KMS-11 (cell line): ENCODE measurements at regions not wholly inside any gene's neighbourhood (a gene's known extent, or its start where the extent isn't known, plus 50 kb on each side); places are given as distances from the start of the nearest gene placed in this dataset.

Experiments used
- H2AFZ ChIP-seq: fragments of 200-600 bp; sonication (generic); 2 replicates; pipeline ENCODE4 v1.6.1; 2016; ENCODE audit warnings: antibody characterized with exemption, mixed run types, low read depth
- H3K27ac ChIP-seq: fragments of 200-600 bp; sonication (generic); 2 replicates; pipeline ENCODE4 v1.6.1; 2016; ENCODE audit warnings: mild to moderate bottlenecking, mixed run types
- H3K27me3 ChIP-seq: fragments of 200-600 bp; sonication (generic); 2 replicates; pipeline ENCODE4 v1.6.1; 2017; ENCODE audit warnings: mild to moderate bottlenecking, low read depth, mixed run types, moderate library complexity; ENCODE audit not compliant: insufficient read depth
- H3K36me3 ChIP-seq: fragments of 200-600 bp; sonication (generic); 2 replicates; pipeline ENCODE4 v1.6.1; 2017; ENCODE audit warnings: mild to moderate bottlenecking, mixed run types; ENCODE audit not compliant: insufficient read depth
- H3K4me1 ChIP-seq: fragments of 200-600 bp; sonication (generic); 2 replicates; pipeline ENCODE4 v1.6.1; 2016; ENCODE audit warnings: mild to moderate bottlenecking, low read depth, mixed run types; ENCODE audit not compliant: poor library complexity, severe bottlenecking
- H3K4me2 ChIP-seq: fragments of 200-600 bp; sonication (generic); 2 replicates; pipeline ENCODE4 v1.7.0; 2016; ENCODE audit warnings: mild to moderate bottlenecking, mixed run types
- H3K4me3 ChIP-seq: fragments of 200-600 bp; sonication (generic); IDR thresholded peaks from 2 replicates; pipeline ENCODE4 v1.6.1; 2017; ENCODE audit warnings: low read depth, low read length, mixed read lengths; ENCODE audit not compliant: insufficient read depth
- H3K79me2 ChIP-seq: fragments of 200-600 bp; sonication (generic); 2 replicates; pipeline ENCODE4 v1.6.1; 2016; ENCODE audit warnings: low read depth, mixed run types; ENCODE audit not compliant: insufficient read depth
- H3K9ac ChIP-seq: fragments of 200-600 bp; sonication (generic); 2 replicates; pipeline ENCODE4 v1.6.1; 2016; ENCODE audit warnings: mild to moderate bottlenecking, mixed run types
- H4K20me1 ChIP-seq: fragments of 200-600 bp; sonication (generic); 2 replicates; pipeline ENCODE4 v1.6.1; 2016; ENCODE audit warnings: mild to moderate bottlenecking, mixed run types; ENCODE audit not compliant: insufficient read depth
- TF ChIP-seq, protein P1 (sequence below): fragments of 200-600 bp; sonication (generic); conservative IDR thresholded peaks from 2 replicates; pipeline ENCODE4 v1.6.1; 2017; ENCODE audit warnings: low read depth, mild to moderate bottlenecking, antibody characterized with exemption, low read length, moderate library complexity, mixed read lengths

DNA sequence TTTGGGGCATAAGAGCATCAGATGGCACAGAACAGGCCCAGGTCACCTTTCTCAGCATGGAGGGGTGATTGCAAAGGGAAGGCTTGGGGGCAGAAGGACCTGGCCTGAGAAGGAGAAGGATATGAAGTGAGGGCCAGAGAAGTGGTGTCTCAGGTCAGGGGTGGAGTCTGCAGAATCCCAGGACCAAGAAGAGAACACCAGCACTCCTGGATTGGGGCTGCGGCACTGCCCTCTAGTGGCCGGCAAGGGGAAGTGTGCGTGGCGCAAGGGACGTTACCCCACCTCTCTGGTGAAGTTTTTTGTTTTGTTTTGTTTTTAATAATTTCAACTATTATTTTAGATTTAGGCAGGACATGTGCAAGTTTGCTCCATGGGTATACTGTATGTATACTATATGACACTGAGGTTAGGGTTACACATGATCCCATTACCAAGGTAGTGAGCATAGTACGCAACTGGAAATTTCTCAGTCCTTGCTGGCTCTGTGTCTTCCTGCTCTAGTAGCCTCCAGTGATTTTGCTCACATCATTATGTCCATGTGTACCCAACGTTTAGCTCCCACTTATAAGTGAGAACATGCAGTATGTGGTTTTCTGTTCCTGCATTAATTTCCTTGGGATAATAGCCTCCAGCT is 1548.6 kb downstream of the EFNA5 start:
- Histone ChIP-seq H3K27ac (no peak overlapping the region), H3K4me3 (no peak overlapping the region), H3K9ac (no peak overlapping the region), H2AFZ (no peak overlapping the region), H3K4me2 (no peak overlapping the region), H3K79me2 (no peaks in the 10 kb centered on the region), H3K4me1 (peaks cover 24% of the 10 kb centered on the region), H3K36me3 (no peaks in the 10 kb centered on the region), H3K27me3 (no peaks in the 10 kb centered on the region), H4K20me1 (no peaks in the 10 kb centered on the region)
- TF ChIP-seq, protein P1, sequence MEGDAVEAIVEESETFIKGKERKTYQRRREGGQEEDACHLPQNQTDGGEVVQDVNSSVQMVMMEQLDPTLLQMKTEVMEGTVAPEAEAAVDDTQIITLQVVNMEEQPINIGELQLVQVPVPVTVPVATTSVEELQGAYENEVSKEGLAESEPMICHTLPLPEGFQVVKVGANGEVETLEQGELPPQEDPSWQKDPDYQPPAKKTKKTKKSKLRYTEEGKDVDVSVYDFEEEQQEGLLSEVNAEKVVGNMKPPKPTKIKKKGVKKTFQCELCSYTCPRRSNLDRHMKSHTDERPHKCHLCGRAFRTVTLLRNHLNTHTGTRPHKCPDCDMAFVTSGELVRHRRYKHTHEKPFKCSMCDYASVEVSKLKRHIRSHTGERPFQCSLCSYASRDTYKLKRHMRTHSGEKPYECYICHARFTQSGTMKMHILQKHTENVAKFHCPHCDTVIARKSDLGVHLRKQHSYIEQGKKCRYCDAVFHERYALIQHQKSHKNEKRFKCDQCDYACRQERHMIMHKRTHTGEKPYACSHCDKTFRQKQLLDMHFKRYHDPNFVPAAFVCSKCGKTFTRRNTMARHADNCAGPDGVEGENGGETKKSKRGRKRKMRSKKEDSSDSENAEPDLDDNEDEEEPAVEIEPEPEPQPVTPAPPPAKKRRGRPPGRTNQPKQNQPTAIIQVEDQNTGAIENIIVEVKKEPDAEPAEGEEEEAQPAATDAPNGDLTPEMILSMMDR = peak; percentile 79

DNA sequence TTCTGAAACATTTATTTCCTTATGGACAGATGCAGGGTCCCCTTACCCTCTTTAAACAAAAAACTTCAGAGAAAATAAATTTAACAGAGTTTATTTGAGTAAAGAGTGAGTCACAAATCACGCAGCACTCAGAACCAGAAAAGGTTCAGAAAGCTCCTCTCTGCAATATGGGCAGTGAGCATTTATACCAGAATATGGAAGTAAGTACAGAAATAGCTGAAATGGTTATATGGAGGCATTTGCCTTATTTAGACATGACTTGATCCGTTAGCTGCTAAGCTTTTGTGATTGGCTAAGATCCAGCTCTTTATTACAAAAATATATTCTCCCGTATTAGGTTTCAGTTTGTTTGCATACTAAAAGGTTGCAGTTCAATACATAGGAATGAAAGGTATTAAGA is 1554.1 kb downstream of the EFNA5 start:
- no peaks in the 10 kb centered on the region for H3K79me2 ChIP-seq
- no peak overlapping the region for H3K4me2 ChIP-seq
- H3K36me3 ChIP-seq = no peaks in the 10 kb centered on the region
- no peak overlapping the region for H3K4me3 ChIP-seq
- H2AFZ ChIP-seq = no peak overlapping the region
- no peaks in the 10 kb centered on the region for H3K4me1 ChIP-seq
- H3K27ac ChIP-seq = no peak overlapping the region
- H4K20me1 ChIP-seq = no peaks in the 10 kb centered on the region
- H3K9ac ChIP-seq = no peak overlapping the region
- H3K27me3 ChIP-seq = no peaks in the 10 kb centered on the region
- TF ChIP-seq, protein P1 = no peak

DNA sequence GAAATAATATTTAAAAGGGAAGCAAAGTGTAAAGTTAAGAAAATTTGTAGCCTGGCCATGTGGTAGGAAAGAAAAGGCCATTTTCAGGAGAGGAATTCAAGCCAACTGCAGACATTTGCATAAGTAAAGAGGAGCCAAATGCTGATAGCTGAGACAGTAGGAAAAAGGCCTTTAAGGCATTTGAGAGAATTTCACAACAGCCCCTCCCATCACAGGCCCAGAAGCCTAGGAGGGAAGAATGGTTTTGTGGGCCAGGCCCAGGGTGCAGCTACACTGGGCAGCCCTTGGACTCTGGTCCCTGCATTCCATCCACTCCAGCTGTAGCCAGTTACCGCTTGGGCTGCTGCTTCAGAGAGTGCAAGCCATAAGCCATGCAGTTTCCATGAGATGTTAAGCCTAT is 1556.8 kb downstream of the EFNA5 start:
- H4K20me1 ChIP-seq = no peaks in the 10 kb centered on the region
- H3K4me2 ChIP-seq = no peak overlapping the region
- no peaks in the 10 kb centered on the region for H3K79me2 ChIP-seq
- H3K9ac ChIP-seq = no peak overlapping the region
- no peaks in the 10 kb centered on the region for H3K4me1 ChIP-seq
- H3K4me3 ChIP-seq = no peak overlapping the region
- TF ChIP-seq, protein P1 = no peak
- H3K36me3 ChIP-seq = no peaks in the 10 kb centered on the region
- no peaks in the 10 kb centered on the region for H3K27me3 ChIP-seq
- no peak overlapping the region for H3K27ac ChIP-seq
- H2AFZ ChIP-seq = no peak overlapping the region

DNA sequence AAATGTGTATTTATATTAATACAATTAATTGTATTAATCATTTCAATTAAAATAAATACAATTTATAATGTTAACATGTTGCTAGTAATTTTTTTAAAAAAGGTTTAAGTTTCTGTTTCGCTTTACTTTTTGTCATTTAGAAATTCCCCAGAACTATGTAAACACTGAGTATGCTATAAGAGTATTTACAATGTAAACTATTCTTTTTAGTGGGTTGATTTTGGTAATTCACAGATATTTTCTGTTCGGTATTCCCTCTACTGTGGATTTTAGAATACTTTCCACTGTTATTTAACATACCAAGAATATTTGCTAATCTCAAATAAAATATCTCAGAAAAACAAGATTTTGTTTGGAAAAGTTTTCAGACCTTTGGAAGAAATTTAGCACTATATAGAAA is 1564.4 kb downstream of the EFNA5 start:
- Histone ChIP-seq H3K27me3 (no peaks in the 10 kb centered on the region), H3K4me2 (no peak overlapping the region), H3K27ac (no peak overlapping the region), H3K4me1 (no peaks in the 10 kb centered on the region), H2AFZ (no peak overlapping the region), H3K36me3 (no peaks in the 10 kb centered on the region), H3K4me3 (no peak overlapping the region), H4K20me1 (no peaks in the 10 kb centered on the region), H3K79me2 (no peaks in the 10 kb centered on the region), H3K9ac (no peak overlapping the region)
- TF ChIP-seq, protein P1 = no peak
